ENCODE measurements at regions not wholly inside any gene's neighbourhood (a gene's known extent, or its start where the extent isn't known, plus 50 kb on each side); places are given as distances from the start of the nearest gene placed in this dataset.

- no peak overlapping the region for H3K27ac ChIP-seq
- H4K20me1 ChIP-seq (ENCODE audit: low read depth): no peaks in the 10 kb centered on the region
- no peak for DNase-seq (ENCODE audit: low spot score)
- H3K9ac ChIP-seq: no peak overlapping the region
- H3K36me3 Mint-ChIP-seq: peaks cover 2% of the 10 kb centered on the region
- H3K27me3 Mint-ChIP-seq (ENCODE audit: insufficient read depth, low read depth): peaks cover 32% of the 10 kb centered on the region
- H3K4me3 Mint-ChIP-seq: no peak overlapping the region
- TF ChIP-seq EZH2 (IDR thresholded peaks at IDR 0.05): no peak
- no peak for TF ChIP-seq EZH2phosphoT487 (IDR thresholded peaks at IDR 0.05)
- TF ChIP-seq, protein P1, sequence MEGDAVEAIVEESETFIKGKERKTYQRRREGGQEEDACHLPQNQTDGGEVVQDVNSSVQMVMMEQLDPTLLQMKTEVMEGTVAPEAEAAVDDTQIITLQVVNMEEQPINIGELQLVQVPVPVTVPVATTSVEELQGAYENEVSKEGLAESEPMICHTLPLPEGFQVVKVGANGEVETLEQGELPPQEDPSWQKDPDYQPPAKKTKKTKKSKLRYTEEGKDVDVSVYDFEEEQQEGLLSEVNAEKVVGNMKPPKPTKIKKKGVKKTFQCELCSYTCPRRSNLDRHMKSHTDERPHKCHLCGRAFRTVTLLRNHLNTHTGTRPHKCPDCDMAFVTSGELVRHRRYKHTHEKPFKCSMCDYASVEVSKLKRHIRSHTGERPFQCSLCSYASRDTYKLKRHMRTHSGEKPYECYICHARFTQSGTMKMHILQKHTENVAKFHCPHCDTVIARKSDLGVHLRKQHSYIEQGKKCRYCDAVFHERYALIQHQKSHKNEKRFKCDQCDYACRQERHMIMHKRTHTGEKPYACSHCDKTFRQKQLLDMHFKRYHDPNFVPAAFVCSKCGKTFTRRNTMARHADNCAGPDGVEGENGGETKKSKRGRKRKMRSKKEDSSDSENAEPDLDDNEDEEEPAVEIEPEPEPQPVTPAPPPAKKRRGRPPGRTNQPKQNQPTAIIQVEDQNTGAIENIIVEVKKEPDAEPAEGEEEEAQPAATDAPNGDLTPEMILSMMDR (IDR thresholded peaks at IDR 0.05): no peak
- H3K36me3 ChIP-seq: no peaks in the 10 kb centered on the region
- no peaks in the 10 kb centered on the region for H3K79me2 ChIP-seq (ENCODE audit: low read depth)
- H2AFZ ChIP-seq (replicated peaks): no peak overlapping the region
- no peaks in the 10 kb centered on the region for H3F3A ChIP-seq (ENCODE audit: low read depth)
- no peaks in the 10 kb centered on the region for H3K4me1 ChIP-seq
- no peak overlapping the region for H3K4me2 ChIP-seq
- H3K27ac Mint-ChIP-seq: no peak overlapping the region
- no peaks in the 10 kb centered on the region for H3K27me3 ChIP-seq
- H3K4me3 ChIP-seq: no peak overlapping the region
- H3K9me3 Mint-ChIP-seq: peaks cover 20% of the 10 kb centered on the region
- H3K9me3 ChIP-seq (ENCODE audit: low read depth): no peaks in the 10 kb centered on the region
- peaks cover 8% of the 10 kb centered on the region for H3K4me1 Mint-ChIP-seq
These were observed 442.1 kb upstream of the SULF2 start for GRCh38 chr20:48227381-48227780.

- Histone ChIP-seq H3K36me3 (no peaks in the 10 kb centered on the region), H3K27me3 (no peaks in the 10 kb centered on the region), H3K4me2 (no peak overlapping the region), H3K79me2 (ENCODE audit: low read depth) (no peaks in the 10 kb centered on the region), H3K27ac (no peak overlapping the region), H3F3A (ENCODE audit: low read depth) (no peaks in the 10 kb centered on the region), H3K9me3 (ENCODE audit: low read depth) (no peaks in the 10 kb centered on the region), H4K20me1 (ENCODE audit: low read depth) (no peaks in the 10 kb centered on the region), H3K4me3 (no peak overlapping the region), H3K4me1 (no peaks in the 10 kb centered on the region), H3K9ac (no peak overlapping the region), H2AFZ (replicated peaks) (no peak overlapping the region)
- Mint-ChIP-seq H3K36me3 (peaks cover 1% of the 10 kb centered on the region), H3K9me3 (peaks cover 17% of the 10 kb centered on the region), H3K4me1 (peaks cover 6% of the 10 kb centered on the region), H3K27ac (no peak overlapping the region), H3K4me3 (no peak overlapping the region), H3K27me3 (ENCODE audit: insufficient read depth, low read depth) (peaks cover 30% of the 10 kb centered on the region)
- DNase-seq (ENCODE audit: low spot score): no peak
- TF ChIP-seq EZH2phosphoT487 (IDR thresholded peaks at IDR 0.05): no peak
These were observed 441.4 kb upstream of the SULF2 start for GRCh38 chr20:48226642-48227041.

DNA sequence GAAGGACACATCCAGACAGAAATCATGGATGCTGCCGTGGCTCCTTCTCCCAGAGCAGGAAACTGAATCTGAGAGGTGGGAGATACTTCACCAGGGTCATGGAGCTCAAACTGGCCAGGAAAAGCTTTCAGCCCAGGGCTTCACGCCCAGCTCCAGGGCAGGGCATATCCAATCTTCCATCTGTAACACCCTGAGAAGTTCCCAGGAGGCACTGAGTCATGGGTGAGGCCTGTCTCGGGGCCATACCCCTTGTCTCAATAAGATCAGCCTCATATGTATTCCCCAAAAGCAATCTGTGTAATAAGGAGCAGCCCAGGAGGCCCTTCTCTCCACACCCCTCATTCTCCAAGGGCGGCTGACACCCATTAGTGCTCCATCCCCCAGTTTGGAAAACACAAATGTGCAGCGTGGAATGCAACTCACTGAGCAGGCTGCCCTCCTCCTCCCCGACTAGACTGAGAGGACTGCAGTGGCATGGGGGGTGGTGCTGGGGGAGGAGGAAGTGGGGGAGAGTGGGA lies 439.3 kb upstream of the SULF2 start:
- H3K27me3 Mint-ChIP-seq (ENCODE audit: insufficient read depth, low read depth): peaks cover 14% of the 10 kb centered on the region
- Histone ChIP-seq H3K4me1 (no peaks in the 10 kb centered on the region), H3K9ac (no peak overlapping the region), H3K79me2 (ENCODE audit: low read depth) (no peaks in the 10 kb centered on the region), H3K27ac (no peak overlapping the region), H3K36me3 (no peaks in the 10 kb centered on the region), H3K4me3 (no peak overlapping the region), H3F3A (ENCODE audit: low read depth) (no peaks in the 10 kb centered on the region), H4K20me1 (ENCODE audit: low read depth) (no peaks in the 10 kb centered on the region), H3K9me3 (ENCODE audit: low read depth) (no peaks in the 10 kb centered on the region), H2AFZ (replicated peaks) (no peak overlapping the region), H3K27me3 (no peaks in the 10 kb centered on the region), H3K4me2 (no peak overlapping the region)
- no peaks in the 10 kb centered on the region for H3K36me3 Mint-ChIP-seq
- H3K27ac Mint-ChIP-seq: no peak overlapping the region
- TF ChIP-seq EZH2 (IDR thresholded peaks at IDR 0.05): no peak
- TF ChIP-seq, protein P1 (IDR thresholded peaks at IDR 0.05): no peak
- no peak for TF ChIP-seq EZH2phosphoT487 (IDR thresholded peaks at IDR 0.05)
- DNase-seq (ENCODE audit: low spot score): no peak
- peaks cover 8% of the 10 kb centered on the region for H3K9me3 Mint-ChIP-seq
- H3K4me3 Mint-ChIP-seq: no peak overlapping the region
- peaks cover 2% of the 10 kb centered on the region for H3K4me1 Mint-ChIP-seq

DNA sequence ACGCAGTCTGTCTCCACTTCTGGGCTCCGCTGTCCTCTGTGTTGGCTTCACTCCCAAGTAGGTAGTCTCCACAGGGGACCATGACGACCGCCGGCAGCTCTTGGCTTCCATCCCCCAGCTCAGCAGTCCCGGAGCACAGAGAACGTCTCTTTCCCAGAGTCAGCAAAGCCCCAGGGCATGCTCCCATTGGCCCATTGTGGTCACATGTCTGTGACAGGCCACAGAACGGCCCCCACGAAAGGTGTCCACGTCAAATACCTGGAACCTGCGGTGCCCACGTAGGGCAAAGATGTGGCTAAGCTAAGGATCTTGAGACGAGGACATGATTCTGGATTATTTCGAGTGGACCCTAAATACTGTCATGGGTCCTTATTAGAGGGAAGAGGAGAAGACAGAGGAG lies 438.4 kb upstream of the SULF2 start:
- no peaks in the 10 kb centered on the region for H3K36me3 Mint-ChIP-seq
- no peaks in the 10 kb centered on the region for H3K36me3 ChIP-seq
- H3F3A ChIP-seq (ENCODE audit: low read depth): no peaks in the 10 kb centered on the region
- no peak overlapping the region for H3K27ac Mint-ChIP-seq
- peaks cover 2% of the 10 kb centered on the region for H3K4me1 Mint-ChIP-seq
- H3K4me3 ChIP-seq: no peak overlapping the region
- H3K27me3 Mint-ChIP-seq (ENCODE audit: insufficient read depth, low read depth): peaks cover 10% of the 10 kb centered on the region
- no peaks in the 10 kb centered on the region for H3K9me3 ChIP-seq (ENCODE audit: low read depth)
- H4K20me1 ChIP-seq (ENCODE audit: low read depth): no peaks in the 10 kb centered on the region
- no peak overlapping the region for H3K9ac ChIP-seq
- H3K27me3 ChIP-seq: no peaks in the 10 kb centered on the region
- H3K79me2 ChIP-seq (ENCODE audit: low read depth): no peaks in the 10 kb centered on the region
- no peak overlapping the region for H3K4me3 Mint-ChIP-seq
- H3K4me2 ChIP-seq: no peak overlapping the region
- H3K9me3 Mint-ChIP-seq: peaks cover 7% of the 10 kb centered on the region
- no peak overlapping the region for H2AFZ ChIP-seq (replicated peaks)
- no peak overlapping the region for H3K27ac ChIP-seq
- H3K4me1 ChIP-seq: no peaks in the 10 kb centered on the region
- TF ChIP-seq EZH2 (IDR thresholded peaks at IDR 0.05): no peak
- TF ChIP-seq EZH2phosphoT487 (IDR thresholded peaks at IDR 0.05): no peak
- TF ChIP-seq, protein P1 (IDR thresholded peaks at IDR 0.05): no peak
- no peak for DNase-seq (ENCODE audit: low spot score)
